Osteocyte (in vitro differentiated cells): ENCODE measurements at regions not wholly inside any gene's neighbourhood (a gene's known extent, or its start where the extent isn't known, plus 50 kb on each side); places are given as distances from the start of the nearest gene placed in this dataset.
A peak's percentile ranks its signal among the peaks of the same experiment; 100 is the strongest.

Experiments
- DNase-seq: peaks from one replicate; pipeline ENCODE4 v3.0.0; 2021; ENCODE audit warnings: mixed read lengths; ENCODE audit not compliant: unreplicated experiment; ENCODE audit errors: extremely low spot score
- H3K27ac Mint-ChIP-seq: one replicate; pipeline ENCODE4 v1.8.0; 2021; ENCODE audit warnings: mild to moderate bottlenecking, mixed read lengths; ENCODE audit not compliant: unreplicated experiment
- H3K27me3 Mint-ChIP-seq: one replicate; pipeline ENCODE4 v1.8.0; 2021; ENCODE audit warnings: mixed read lengths; ENCODE audit not compliant: unreplicated experiment
- H3K36me3 Mint-ChIP-seq: one replicate; pipeline ENCODE4 v1.8.0; 2021; ENCODE audit warnings: mixed read lengths; ENCODE audit not compliant: unreplicated experiment
- H3K4me1 Mint-ChIP-seq: one replicate; pipeline ENCODE4 v1.8.0; 2021; ENCODE audit warnings: mixed read lengths; ENCODE audit not compliant: unreplicated experiment
- H3K4me3 Mint-ChIP-seq: one replicate; pipeline ENCODE4 v1.8.0; 2021; ENCODE audit warnings: mild to moderate bottlenecking, moderate library complexity, mixed read lengths; ENCODE audit not compliant: unreplicated experiment
- H3K9me3 Mint-ChIP-seq: one replicate; pipeline ENCODE4 v1.8.0; 2021; ENCODE audit warnings: mixed read lengths; ENCODE audit not compliant: unreplicated experiment
- CTCF ChIP-seq: fragments of 200-600 bp; sonication (generic); IDR thresholded peaks from 2 replicates; pipeline ENCODE4 v1.5.0; 2021; ENCODE audit warnings: antibody characterized with exemption, mild to moderate bottlenecking, moderate library complexity

GRCh38 chr22:47301820-47302475 lies 539.5 kb downstream of the TBC1D22A start:
- no peaks in the 10 kb centered on the region for H3K27me3 Mint-ChIP-seq
- no peak for TF ChIP-seq CTCF
- H3K36me3 Mint-ChIP-seq: no peaks in the 10 kb centered on the region
- no peak overlapping the region for H3K4me3 Mint-ChIP-seq
- peaks cover 8% of the 10 kb centered on the region for H3K9me3 Mint-ChIP-seq
- H3K27ac Mint-ChIP-seq: no peak overlapping the region
- DNase-seq: peak; percentile 56
- no peaks in the 10 kb centered on the region for H3K4me1 Mint-ChIP-seq

GRCh38 chr22:47300698-47301405 lies 538.4 kb downstream of the TBC1D22A start:
- Mint-ChIP-seq H3K9me3 (peaks cover 14% of the 10 kb centered on the region), H3K27ac (no peak overlapping the region), H3K4me3 (no peak overlapping the region), H3K4me1 (no peaks in the 10 kb centered on the region), H3K27me3 (no peaks in the 10 kb centered on the region), H3K36me3 (no peaks in the 10 kb centered on the region)
- peak; percentile 77 for DNase-seq
- TF ChIP-seq CTCF: no peak

GRCh38 chr22:47299863-47300697 lies 537.6 kb downstream of the TBC1D22A start:
- no peaks in the 10 kb centered on the region for H3K4me1 Mint-ChIP-seq
- no peak for TF ChIP-seq CTCF
- H3K27ac Mint-ChIP-seq: no peak overlapping the region
- no peaks in the 10 kb centered on the region for H3K36me3 Mint-ChIP-seq
- peak; percentile 82 for DNase-seq
- peaks cover 14% of the 10 kb centered on the region for H3K9me3 Mint-ChIP-seq
- no peak overlapping the region for H3K4me3 Mint-ChIP-seq
- no peaks in the 10 kb centered on the region for H3K27me3 Mint-ChIP-seq

- Mint-ChIP-seq H3K27me3 (no peaks in the 10 kb centered on the region), H3K27ac (no peak overlapping the region), H3K4me3 (no peak overlapping the region), H3K36me3 (no peaks in the 10 kb centered on the region), H3K9me3 (peaks cover 14% of the 10 kb centered on the region), H3K4me1 (no peaks in the 10 kb centered on the region)
- DNase-seq: peak; percentile 75
- no peak for TF ChIP-seq CTCF
These were observed 536.9 kb downstream of the TBC1D22A start for GRCh38 chr22:47299211-47299862.
